IMR-90 (cell line): ENCODE measurements at regions not wholly inside any gene's neighbourhood (a gene's known extent, or its start where the extent isn't known, plus 50 kb on each side); places are given as distances from the start of the nearest gene placed in this dataset.

Experiments used
- ATAC-seq: fragments of 200-7000 bp; cut with Tn5 transposase; 2 replicates; pipeline ENCODE4 v1.9.1; 2020; ENCODE audit warnings: low read depth, mild to moderate bottlenecking, moderate library complexity
- BruUV-seq: library from RNA; stranded (reverse); fragments of 400-500 nt; replicated peaks from 2 replicates; lab custom pipeline; 2021; lab: Mats Ljungman, UMichigan
- CTCF ChIA-PET: fragments of 300-600 bp; formaldehyde crosslinking; extraction: SDS; loops from one replicate; lab custom pipeline; 2021; ENCODE audit warnings: antibody characterized with exemption; lab: Yijun Ruan, JAX
- POLR2A ChIA-PET: fragments of 300-600 bp; sonication (Branson Sonifier 250); formaldehyde crosslinking; loops from one replicate; lab custom pipeline; 2022; ENCODE audit warnings: antibody characterized with exemption; ENCODE audit not compliant: unreplicated experiment; lab: Charles Lee
- DNase-seq: peaks from one replicate; pipeline ENCODE4 v3.0.0; 2013
- H2AFZ ChIP-seq: replicated peaks from 2 replicates; pipeline ENCODE3; 2013; ENCODE audit warnings: low read length, mild to moderate bottlenecking; ENCODE audit not compliant: poor library complexity
- H2AK5ac ChIP-seq: 2 replicates; pipeline ENCODE4 v1.6.1; 2013; ENCODE audit warnings: low read depth, low read length, inconsistent platforms
- H2AK9ac ChIP-seq: replicated peaks from 2 replicates; pipeline ENCODE3; 2013; ENCODE audit warnings: mild to moderate bottlenecking, low read depth, low read length, moderate library complexity; ENCODE audit not compliant: poor library complexity
- H2BK120ac ChIP-seq: 2 replicates; pipeline ENCODE4 v1.6.1; 2013; ENCODE audit warnings: low read depth, low read length, inconsistent platforms
- H2BK15ac ChIP-seq: 3 replicates; pipeline ENCODE4 v1.6.1; 2013; ENCODE audit warnings: low read depth, low read length, inconsistent platforms
- H2BK20ac ChIP-seq: 2 replicates; pipeline ENCODE4 v1.6.1; 2013; ENCODE audit warnings: low read depth, mild to moderate bottlenecking, inconsistent platforms, low read length, moderate library complexity
- H2BK5ac ChIP-seq: 2 replicates; pipeline ENCODE4 v1.6.1; 2013; ENCODE audit warnings: mild to moderate bottlenecking, low read depth, low read length, inconsistent platforms; ENCODE audit not compliant: poor library complexity, severe bottlenecking
- H3K14ac ChIP-seq: replicated peaks from 2 replicates; pipeline ENCODE4 v1.6.1; 2013; ENCODE audit warnings: low read depth, low read length, inconsistent platforms
- H3K18ac ChIP-seq: 2 replicates; pipeline ENCODE4 v1.6.1; 2013; ENCODE audit warnings: low read depth, low read length, control low read depth
- H3K23ac ChIP-seq: 2 replicates; pipeline ENCODE4 v1.6.1; 2013; ENCODE audit warnings: low read depth, low read length, inconsistent platforms
- H3K27ac ChIP-seq: 2 replicates; pipeline ENCODE4 v1.5.1; 2013; ENCODE audit warnings: mild to moderate bottlenecking, control low read depth, low read length; ENCODE audit not compliant: insufficient read depth
- H3K27me3 ChIP-seq: 2 replicates; pipeline ENCODE4 v1.6.1; 2013; ENCODE audit warnings: low read length; ENCODE audit not compliant: control insufficient read depth, insufficient read depth
- H3K36me3 ChIP-seq: 2 replicates; pipeline ENCODE4 v1.6.1; 2013; ENCODE audit warnings: low read length, mixed read lengths; ENCODE audit not compliant: control insufficient read depth, insufficient read depth
- H3K4ac ChIP-seq: 2 replicates; pipeline ENCODE4 v1.6.1; 2013; ENCODE audit warnings: low read depth, low read length, inconsistent platforms
- H3K4me1 ChIP-seq: 2 replicates; pipeline ENCODE4 v1.6.1; 2013; ENCODE audit warnings: low read length, mixed read lengths; ENCODE audit not compliant: control insufficient read depth, insufficient read depth
- H3K4me2 ChIP-seq: 2 replicates; pipeline ENCODE4 v1.6.1; 2013; ENCODE audit warnings: low read depth, mild to moderate bottlenecking, control low read depth, low read length, moderate library complexity
- H3K4me3 ChIP-seq: 2 replicates; pipeline ENCODE4 v1.5.1; 2013; ENCODE audit warnings: low read depth, mild to moderate bottlenecking, control low read depth, low read length, moderate library complexity; ENCODE audit not compliant: insufficient read depth
- H3K56ac ChIP-seq: 2 replicates; pipeline ENCODE4 v1.6.1; 2013; ENCODE audit warnings: low read length, inconsistent platforms; ENCODE audit not compliant: insufficient read depth; ENCODE audit errors: extremely low read depth
- H3K79me1 ChIP-seq, 2 experiments: 2 replicates each; pipeline ENCODE4 v1.6.1; 2013; ENCODE audit warnings: low read length in 2 of 2, inconsistent platforms in 1 of 2, low read depth in 1 of 2
- H3K9ac ChIP-seq: 2 replicates; pipeline ENCODE4 v1.6.1; 2013; ENCODE audit warnings: low read depth, low read length, control low read depth
- H3K9me1 ChIP-seq: 2 replicates; pipeline ENCODE4 v1.6.1; 2013; ENCODE audit warnings: low read length, inconsistent platforms; ENCODE audit not compliant: insufficient read depth
- H3K9me3 ChIP-seq: 2 replicates; pipeline ENCODE4 v1.6.1; 2013; ENCODE audit warnings: low read length; ENCODE audit not compliant: control insufficient read depth, insufficient read depth
- H4K20me1 ChIP-seq: 2 replicates; pipeline ENCODE4 v1.6.1; 2013; ENCODE audit warnings: low read length, inconsistent platforms; ENCODE audit not compliant: insufficient read depth
- H4K5ac ChIP-seq: 2 replicates; pipeline ENCODE4 v1.6.1; 2013; ENCODE audit warnings: mild to moderate bottlenecking, low read depth, low read length, control low read depth
- H4K8ac ChIP-seq, 2 experiments: 2 replicates each; pipeline ENCODE4 v1.6.1; 2013; ENCODE audit warnings: low read depth in 2 of 2, low read length in 2 of 2, control low read depth in 1 of 2, inconsistent platforms in 1 of 2
- H4K91ac ChIP-seq: 2 replicates; pipeline ENCODE4 v1.6.1; 2013; ENCODE audit warnings: low read depth, low read length, inconsistent platforms; ENCODE audit not compliant: insufficient read depth
- CEBPB ChIP-seq: IDR thresholded peaks from 2 replicates; pipeline ENCODE4 v1.6.1; 2012; ENCODE audit warnings: low read depth, low read length, improper control_type of control experiment
- MAZ ChIP-seq: IDR thresholded peaks from 2 replicates; pipeline ENCODE4 v1.6.1; 2012; ENCODE audit warnings: low read depth, mild to moderate bottlenecking, low read length, improper control_type of control experiment, moderate library complexity, borderline replicate concordance
- SMC3 ChIP-seq: fragments of 150-350 bp; IDR thresholded peaks from 2 replicates; pipeline ENCODE4 v1.6.1; 2016; ENCODE audit warnings: low read depth, mild to moderate bottlenecking, antibody characterized with exemption, low read length, moderate library complexity
- WGBS, 2 experiments: methylation state at CpG; one replicate each; pipeline versions ENCODE4 v1.1.5 to v1.1.7; 2013; ENCODE audit warnings: missing lambda C conversion rate in 2 of 2; ENCODE audit not compliant: insufficient read length in 1 of 2; ENCODE audit errors: extremely low coverage in 2 of 2; 5-methylcytosine and 5-hydroxymethylcytosine counted together
- dilution Hi-C: fragments of 300-500 bp; cut with HindIII; formaldehyde crosslinking; loops from one replicate; pipeline ENCODE4 v1.14.3; 2018; ENCODE audit warnings: low sequenced_read_pairs; ENCODE audit not compliant: unreplicated experiment
- in situ Hi-C: fragments of 300-500 bp; cut with MboI; formaldehyde crosslinking; loops from 3 replicates; pipeline ENCODE4 v1.14.3; 2019; ENCODE audit warnings: low sequenced_read_pairs, inconsistent platforms, mixed read lengths
- intact Hi-C: fragments of 100-400 bp; cut with micrococcal nuclease; formaldehyde crosslinking; loops from 2 replicates; pipeline ENCODE4 v1.10.0; 2022

DNA sequence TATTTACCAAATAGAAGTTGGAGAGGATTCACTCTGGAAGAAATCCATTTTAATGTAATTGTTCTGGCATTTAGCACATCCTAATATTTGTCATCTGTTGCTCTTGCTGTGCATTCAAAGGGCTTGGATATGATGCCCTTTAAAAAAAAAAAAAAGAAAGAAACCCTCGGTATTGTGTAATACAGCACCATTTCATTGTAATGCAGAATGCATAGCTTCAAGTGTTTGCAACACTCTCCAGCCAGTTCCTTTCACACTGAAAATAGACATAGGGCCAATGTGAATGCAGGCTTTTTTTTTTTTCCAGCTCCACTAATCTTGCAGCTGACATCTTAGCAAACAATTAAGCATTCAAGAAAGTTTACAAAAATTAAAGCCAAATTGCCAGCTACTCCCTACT lies 197.4 kb upstream of the POU3F2 start:
- Histone ChIP-seq H3K4me2 (no peak overlapping the region), H3K4me3 (no peak overlapping the region), H3K4ac (no peak overlapping the region), H3K9me1 (no peaks in the 10 kb centered on the region), H2AFZ (no peak overlapping the region), H3K9ac (no peak overlapping the region), H3K27me3 (no peaks in the 10 kb centered on the region), H2BK20ac (no peak overlapping the region), H3K27ac (no peak overlapping the region), H3K4me1 (no peaks in the 10 kb centered on the region), H3K9me3 (no peaks in the 10 kb centered on the region), H4K20me1 (no peaks in the 10 kb centered on the region), H2BK5ac (no peak overlapping the region), H2AK5ac (no peak overlapping the region), H2BK15ac (no peak overlapping the region), H2AK9ac (no peak overlapping the region), H3K23ac (no peak overlapping the region), H3K14ac (no peak overlapping the region), H4K5ac (no peak overlapping the region), H3K79me1 (no peaks in the 10 kb centered on the region), H4K91ac (no peak overlapping the region), H2BK120ac (no peak overlapping the region), H3K56ac (no peak overlapping the region), H3K36me3 (no peaks in the 10 kb centered on the region), H3K18ac (no peak overlapping the region), H4K8ac (no peak overlapping the region)
- dilution Hi-C loops (no loop called here), intact Hi-C loops (no loop called here), in situ Hi-C loops (no loop called here)
- no peak for DNase-seq
- TF ChIP-seq CEBPB (0 out of 2 replicates have a peak, but pooled peaks have one; percentile 9), MAZ (no peak), SMC3 (no peak)
- no TSS peak for BruUV-seq
- WGBS, 2 experiments, result no CpG with 5 or more reads among the region's 1 CpG
- ATAC-seq, result no peak
- ChIA-PET CTCF (interaction anchor here (0.6 kb wide), 1 partner anchor 15 kb away, joined by 7 read pairs; no protein-coding TSS in a partner anchor), POLR2A (no interaction called here)
